HUES64 (cell line): ENCODE measurements at regions not wholly inside any gene's neighbourhood (a gene's known extent, or its start where the extent isn't known, plus 50 kb on each side); places are given as distances from the start of the nearest gene placed in this dataset.
"Not testable (repeated sequence)": the region's sequence is repeated elsewhere in the genome, so short reads cannot be mapped to it uniquely, and the experiment has no call there.

Experiments
- H3K27ac ChIP-seq: 2 replicates; pipeline ENCODE4 v1.7.0; 2013; ENCODE audit warnings: low read depth, low read length, inconsistent platforms
- H3K27me3 ChIP-seq: 2 replicates; pipeline ENCODE4 v1.6.1; 2013; ENCODE audit warnings: mild to moderate bottlenecking, low read length; ENCODE audit not compliant: insufficient read depth
- H3K36me3 ChIP-seq: 2 replicates; pipeline ENCODE4 v1.6.1; 2013; ENCODE audit warnings: mild to moderate bottlenecking, low read length; ENCODE audit not compliant: insufficient read depth
- H3K4me1 ChIP-seq: 2 replicates; pipeline ENCODE4 v1.6.1; 2013; ENCODE audit warnings: mild to moderate bottlenecking, low read length, moderate library complexity; ENCODE audit not compliant: insufficient read depth
- H3K4me3 ChIP-seq: 2 replicates; pipeline ENCODE4 v1.5.1; 2013; ENCODE audit warnings: mild to moderate bottlenecking, low read length, moderate library complexity
- H3K9ac ChIP-seq: 2 replicates; pipeline ENCODE4 v1.6.1; 2013; ENCODE audit warnings: mild to moderate bottlenecking, low read depth, low read length
- H3K9me3 ChIP-seq: 2 replicates; pipeline ENCODE4 v1.6.1; 2013; ENCODE audit warnings: low read depth, low read length; ENCODE audit not compliant: insufficient read depth
- WGBS: fragments of 150-250, 120-280 bp; methylation state at CpG from one replicate; pipeline ENCODE4 v1.1.7; 2013; ENCODE audit warnings: missing lambda C conversion rate; 5-methylcytosine and 5-hydroxymethylcytosine counted together

DNA sequence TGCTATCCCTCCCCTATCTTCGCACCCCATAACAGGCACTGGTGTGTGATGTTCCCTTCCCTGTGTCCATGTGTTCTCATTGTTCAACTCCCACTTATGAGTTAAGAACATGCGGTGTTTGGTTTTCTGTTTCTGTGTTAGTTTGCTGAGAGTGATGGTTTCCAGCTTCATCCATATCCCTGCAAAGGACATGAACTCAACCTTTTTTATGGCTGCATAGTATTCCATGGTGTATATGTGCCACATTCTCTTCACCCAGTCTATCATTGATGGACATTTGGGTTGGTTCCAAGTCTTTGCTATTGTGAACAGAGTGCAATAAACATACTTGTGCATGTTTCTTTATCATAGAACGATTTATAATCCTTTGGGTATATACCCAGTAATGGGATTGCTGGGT lies 84.7 kb upstream of the GATB start:
- H3K9me3 ChIP-seq, H3K27ac ChIP-seq, H3K27me3 ChIP-seq, H3K4me1 ChIP-seq, H3K4me3 ChIP-seq, H3K36me3 ChIP-seq, H3K9ac ChIP-seq: not testable (repeated sequence)
- 97% methylated on average over 2 of the region's 3 CpGs for WGBS

DNA sequence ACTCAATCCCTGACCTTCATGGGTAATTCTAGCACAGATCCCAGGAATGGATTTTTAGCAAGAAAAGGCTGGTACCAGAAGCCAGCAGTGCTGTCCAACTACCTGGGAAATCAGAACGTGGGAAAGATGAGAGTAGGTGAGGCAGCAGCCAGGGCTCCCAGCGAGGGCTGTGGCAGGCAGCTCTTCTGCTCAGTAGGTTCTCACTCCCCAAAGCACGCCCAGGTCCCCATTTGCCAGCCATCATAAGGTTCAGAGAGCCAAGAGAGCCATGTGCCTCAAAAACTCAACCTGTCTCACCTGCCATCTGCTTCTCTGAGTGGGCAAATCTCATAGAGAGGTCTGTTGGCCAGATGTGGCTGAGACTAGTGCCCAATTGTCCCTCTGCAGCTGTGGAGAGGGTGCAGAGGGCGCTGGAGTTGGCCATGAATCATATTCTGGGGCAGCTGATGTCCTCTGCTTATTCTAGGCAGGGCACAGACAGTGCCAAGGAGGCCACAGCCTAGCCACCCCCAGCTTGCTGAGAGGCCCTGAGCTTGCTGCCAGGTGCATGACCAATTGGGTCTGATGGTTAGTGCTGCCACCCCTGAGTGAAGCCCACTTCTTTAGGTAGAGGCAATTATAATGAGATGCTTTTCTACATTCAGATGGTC lies 81.7 kb upstream of the GATB start:
- no peaks in the 10 kb centered on the region for H3K36me3 ChIP-seq
- H3K9ac ChIP-seq, result no peak overlapping the region
- H3K27me3 ChIP-seq, result no peaks in the 10 kb centered on the region
- no peak overlapping the region for H3K27ac ChIP-seq
- H3K9me3 ChIP-seq, result no peaks in the 10 kb centered on the region
- no peak overlapping the region for H3K4me3 ChIP-seq
- 92% methylated on average over 4 of the region's 4 CpGs for whole genome bisulfite sequencing
- no peaks in the 10 kb centered on the region for H3K4me1 ChIP-seq

DNA sequence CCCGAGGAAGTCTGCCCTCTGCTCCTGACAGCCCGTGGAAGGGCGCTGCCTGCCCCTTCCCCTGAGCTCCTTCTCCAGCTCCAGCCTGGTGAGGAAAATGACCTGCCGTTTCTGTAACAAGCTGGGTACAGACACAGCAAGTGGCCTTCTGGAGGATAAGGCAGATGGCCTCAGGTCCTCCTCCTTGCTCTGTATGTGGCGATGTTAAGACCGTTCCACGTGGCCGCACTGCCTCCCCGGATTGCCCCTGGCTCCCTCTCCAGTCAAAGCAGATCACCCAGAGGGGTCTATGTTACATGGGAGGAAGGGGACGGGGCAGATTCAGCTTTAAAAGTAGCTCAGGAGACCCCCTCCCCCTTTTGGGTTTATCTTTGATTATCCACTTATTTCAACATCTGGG lies 80.3 kb upstream of the GATB start:
- Histone ChIP-seq H3K9ac (no peak overlapping the region), H3K36me3 (no peaks in the 10 kb centered on the region), H3K4me3 (no peak overlapping the region), H3K27ac (no peak overlapping the region), H3K27me3 (no peaks in the 10 kb centered on the region), H3K4me1 (no peaks in the 10 kb centered on the region), H3K9me3 (no peaks in the 10 kb centered on the region)
- WGBS, result 83% methylated on average over 9 of the region's 10 CpGs

DNA sequence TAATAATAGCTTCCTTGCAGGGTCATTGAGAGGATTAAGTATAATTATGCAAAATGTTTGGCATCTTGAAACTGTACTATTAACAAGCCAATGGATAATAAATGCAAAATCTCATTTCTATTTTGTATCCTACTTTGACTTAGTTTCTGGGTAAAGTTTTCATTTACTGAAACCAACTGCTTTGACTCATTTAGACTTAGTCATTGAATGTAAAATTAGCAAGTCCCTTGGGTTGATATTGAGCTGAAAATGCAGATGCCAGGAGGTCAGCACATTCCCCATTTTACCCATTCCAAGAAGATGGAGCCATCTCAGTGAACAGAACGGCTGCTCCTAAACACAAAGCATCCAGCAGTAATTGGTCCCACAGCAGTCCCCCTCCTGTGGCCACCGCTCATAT lies 74.7 kb upstream of the GATB start:
- H3K9ac ChIP-seq, result no peak overlapping the region
- WGBS, result 93% methylated on average over 2 of the region's 2 CpGs

GRCh38 chr4:151833174-151833573 lies 72.4 kb upstream of the GATB start:
- H3K27me3 ChIP-seq, result no peaks in the 10 kb centered on the region
- no peaks in the 10 kb centered on the region for H3K36me3 ChIP-seq
- H3K9ac ChIP-seq, result no peak overlapping the region
- H3K4me3 ChIP-seq, result no peak overlapping the region
- H3K9me3 ChIP-seq, result peaks cover 3% of the 10 kb centered on the region; the same call in 1 of the 2 replicates
- peaks cover 13% of the 10 kb centered on the region for H3K4me1 ChIP-seq
- H3K27ac ChIP-seq, result no peak overlapping the region

More for the DNA sequence above, 74.7 kb upstream of the GATB start:
- Histone ChIP-seq H3K27me3 (no peaks in the 10 kb centered on the region), H3K4me1 (peaks cover 13% of the 10 kb centered on the region), H3K4me3 (no peak overlapping the region), H3K9me3 (peaks cover 3% of the 10 kb centered on the region; the same call in 1 of the 2 replicates), H3K36me3 (no peaks in the 10 kb centered on the region), H3K27ac (no peak overlapping the region)

- 66% methylated on average over 1 of the region's 1 CpG for WGBS
- Histone ChIP-seq H3K9me3 (peaks cover 3% of the 10 kb centered on the region; the same call in 1 of the 2 replicates), H3K36me3 (no peaks in the 10 kb centered on the region), H3K4me1 (peaks cover 13% of the 10 kb centered on the region), H3K9ac (no peak overlapping the region), H3K27me3 (no peaks in the 10 kb centered on the region), H3K4me3 (no peak overlapping the region), H3K27ac (no peak overlapping the region)
Observed at GRCh38 chr4:151831526-151831925, 70.7 kb upstream of the GATB start.

GRCh38 chr4:151830168-151830567 lies 69.4 kb upstream of the GATB start:
- Histone ChIP-seq H3K9ac (no peak overlapping the region), H3K27me3 (no peaks in the 10 kb centered on the region), H3K9me3 (peaks cover 3% of the 10 kb centered on the region; the same call in 1 of the 2 replicates), H3K27ac (no peak overlapping the region), H3K4me3 (no peak overlapping the region), H3K4me1 (peaks cover 13% of the 10 kb centered on the region), H3K36me3 (no peaks in the 10 kb centered on the region)
- 90% methylated on average over 3 of the region's 3 CpGs for WGBS

DNA sequence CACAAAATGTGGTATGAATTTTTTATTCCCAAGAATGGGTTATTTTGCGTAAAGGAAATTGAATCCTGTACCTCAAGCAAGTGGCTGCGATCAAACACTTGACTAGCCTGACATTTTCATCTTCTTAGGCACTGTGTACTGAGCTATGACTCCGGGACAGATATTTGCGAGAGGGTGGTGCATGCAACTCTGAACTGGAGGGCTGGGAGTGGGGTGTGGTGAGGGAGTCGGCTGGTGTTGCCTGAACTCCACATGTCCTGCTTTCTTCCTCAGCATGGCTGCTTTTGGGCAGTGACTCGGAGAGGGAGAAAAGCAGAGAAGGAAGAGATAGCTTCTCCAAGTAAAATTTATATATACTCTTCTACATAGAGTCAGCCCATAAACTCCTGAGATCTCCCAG lies 68.5 kb upstream of the GATB start:
- 94% methylated on average over 5 of the region's 6 CpGs for WGBS
- no peaks in the 10 kb centered on the region for H3K27me3 ChIP-seq
- H3K27ac ChIP-seq, result no peak overlapping the region
- peaks cover 13% of the 10 kb centered on the region for H3K4me1 ChIP-seq
- no peaks in the 10 kb centered on the region for H3K36me3 ChIP-seq
- no peak overlapping the region for H3K4me3 ChIP-seq
- peaks cover 3% of the 10 kb centered on the region; the same call in 1 of the 2 replicates for H3K9me3 ChIP-seq
- H3K9ac ChIP-seq, result no peak overlapping the region

GRCh38 chr4:151824656-151825055 lies 63.8 kb upstream of the GATB start:
- H3K4me1 ChIP-seq, result no peaks in the 10 kb centered on the region
- 95% methylated on average over 4 of the region's 4 CpGs for WGBS
- H3K9me3 ChIP-seq, result 0 out of 2 replicates have a peak, but pooled peaks cover 2% of the 10 kb centered on the region
- H3K27ac ChIP-seq, result no peak overlapping the region
- no peaks in the 10 kb centered on the region for H3K36me3 ChIP-seq
- no peak overlapping the region for H3K9ac ChIP-seq
- no peak overlapping the region for H3K4me3 ChIP-seq
- H3K27me3 ChIP-seq, result no peaks in the 10 kb centered on the region

- Histone ChIP-seq H3K36me3 (no peaks in the 10 kb centered on the region), H3K9ac (no peak overlapping the region)
Observed at GRCh38 chr4:151822331-151822730, 61.5 kb upstream of the GATB start.

DNA sequence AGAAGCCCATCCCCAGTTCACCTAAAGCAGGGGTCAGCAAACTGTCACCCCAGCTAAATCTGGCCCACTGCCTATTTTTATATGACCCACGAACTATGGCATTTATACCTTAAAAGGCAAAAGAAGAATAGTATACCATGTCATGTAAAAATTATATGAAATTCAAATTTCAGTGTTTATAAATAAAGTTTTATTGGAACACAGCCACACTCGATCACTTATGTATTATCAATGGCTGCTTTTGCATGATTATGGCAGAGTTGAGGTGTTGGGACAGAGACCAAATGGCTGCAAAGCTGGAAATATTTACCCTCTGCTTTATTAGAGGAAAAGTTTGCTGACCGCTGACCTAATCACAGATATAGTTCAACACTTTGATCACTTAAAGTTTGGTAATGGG lies 59.2 kb upstream of the GATB start:
- Histone ChIP-seq H3K27me3 (no peaks in the 10 kb centered on the region), H3K4me1 (no peaks in the 10 kb centered on the region), H3K27ac (no peak overlapping the region), H3K4me3 (no peak overlapping the region), H3K9ac (no peak overlapping the region), H3K36me3 (no peaks in the 10 kb centered on the region), H3K9me3 (peaks cover 19% of the 10 kb centered on the region)
- WGBS, result 100% methylated on average over 2 of the region's 3 CpGs

More at GRCh38 chr4:151822331-151822730, 61.5 kb upstream of the GATB start:
- no peaks in the 10 kb centered on the region for H3K4me1 ChIP-seq
- H3K4me3 ChIP-seq, result no peak overlapping the region
- peaks cover 19% of the 10 kb centered on the region for H3K9me3 ChIP-seq
- H3K27ac ChIP-seq, result no peak overlapping the region
- no peaks in the 10 kb centered on the region for H3K27me3 ChIP-seq

DNA sequence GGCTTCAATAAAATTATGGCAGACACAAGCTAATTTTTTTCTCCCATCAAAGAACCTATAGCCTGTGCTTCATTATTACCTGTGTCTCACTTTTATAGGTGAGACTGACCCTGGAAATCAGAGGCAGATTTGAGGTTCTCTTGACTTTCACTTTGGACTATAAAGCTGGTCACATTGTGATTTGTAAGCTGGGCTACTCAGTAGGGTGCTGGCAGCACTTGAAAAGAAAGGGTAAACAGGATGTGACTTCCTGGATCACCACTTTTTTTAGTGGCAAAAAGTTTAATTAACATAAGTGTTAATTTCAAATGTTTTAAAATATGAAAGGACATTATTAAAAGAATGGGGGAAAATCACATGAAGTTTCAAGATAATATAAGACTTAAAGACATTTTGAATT lies 50.6 kb upstream of the GATB start:
- no peak overlapping the region for H3K4me3 ChIP-seq

More for the DNA sequence above, 50.6 kb upstream of the GATB start:
- Histone ChIP-seq H3K9ac (no peak overlapping the region), H3K27me3 (no peaks in the 10 kb centered on the region), H3K36me3 (no peaks in the 10 kb centered on the region), H3K4me1 (peaks cover 24% of the 10 kb centered on the region), H3K9me3 (no peaks in the 10 kb centered on the region), H3K27ac (peak overlapping the region; percentile 71)
